ENCODE measurements at regions not wholly inside any gene's neighbourhood (a gene's known extent, or its start where the extent isn't known, plus 50 kb on each side); places are given as distances from the start of the nearest gene placed in this dataset.

DNA sequence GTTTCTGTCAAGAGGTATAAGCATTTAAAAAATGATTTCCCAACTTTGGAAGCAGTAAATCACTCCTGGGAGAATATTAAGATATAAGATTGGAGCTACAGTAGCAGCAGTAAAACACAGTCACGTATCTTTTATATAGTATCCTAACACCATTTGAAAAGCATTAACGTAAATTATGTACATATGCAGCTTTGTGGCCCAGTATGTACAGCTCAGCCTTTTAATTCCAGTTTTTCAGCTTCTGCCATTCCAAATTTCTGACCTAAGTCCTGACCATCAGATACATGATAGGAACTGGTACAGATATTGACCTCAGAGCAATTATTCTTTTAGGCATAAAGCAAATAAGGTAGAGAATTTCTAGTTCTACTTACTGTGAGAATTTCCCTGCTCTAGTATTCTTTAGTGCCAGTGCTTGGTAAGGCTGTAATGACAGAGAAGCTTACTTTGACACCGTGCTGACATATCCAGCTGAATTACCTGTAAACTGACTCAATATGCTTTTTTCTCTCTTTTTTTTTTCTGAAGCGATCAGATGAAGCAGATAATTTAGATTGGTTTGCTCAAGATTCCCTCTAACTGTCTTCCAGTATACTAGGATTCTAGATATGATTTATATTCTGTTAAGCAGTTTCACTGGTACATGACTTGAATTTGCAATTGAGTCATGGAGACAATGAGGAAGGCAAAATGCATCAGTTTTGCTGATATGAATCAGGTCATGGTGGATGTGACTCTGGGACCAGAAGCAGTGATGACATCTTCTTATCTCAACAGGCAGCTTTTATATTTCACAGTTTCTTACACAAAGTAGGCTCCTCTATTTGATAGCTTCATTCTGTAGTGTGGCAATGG is 703.6 kb downstream of the SLITRK6 start:
- DNase-seq (ENCODE audit: low spot score): no peak

DNA sequence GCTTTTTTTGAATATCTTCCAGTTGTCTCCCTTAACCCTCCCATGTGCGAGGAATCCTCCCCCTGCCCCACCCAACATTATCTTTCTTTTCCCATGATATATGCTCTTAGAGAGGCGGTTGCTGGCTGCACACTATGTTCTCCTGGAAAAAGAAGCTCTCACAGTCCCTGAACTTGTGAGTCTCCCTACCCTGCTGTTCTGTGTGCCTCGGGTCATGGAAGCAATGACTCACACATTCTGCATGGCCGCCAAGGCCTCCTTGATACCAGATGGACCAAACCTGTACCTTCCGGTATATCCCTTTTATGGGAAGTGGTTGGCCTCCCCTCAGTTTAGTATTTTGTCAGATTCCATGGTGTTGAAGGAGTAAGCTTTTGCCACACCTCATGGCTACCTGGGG is 705.4 kb downstream of the SLITRK6 start:
- no peak for DNase-seq (ENCODE audit: low spot score)

DNA sequence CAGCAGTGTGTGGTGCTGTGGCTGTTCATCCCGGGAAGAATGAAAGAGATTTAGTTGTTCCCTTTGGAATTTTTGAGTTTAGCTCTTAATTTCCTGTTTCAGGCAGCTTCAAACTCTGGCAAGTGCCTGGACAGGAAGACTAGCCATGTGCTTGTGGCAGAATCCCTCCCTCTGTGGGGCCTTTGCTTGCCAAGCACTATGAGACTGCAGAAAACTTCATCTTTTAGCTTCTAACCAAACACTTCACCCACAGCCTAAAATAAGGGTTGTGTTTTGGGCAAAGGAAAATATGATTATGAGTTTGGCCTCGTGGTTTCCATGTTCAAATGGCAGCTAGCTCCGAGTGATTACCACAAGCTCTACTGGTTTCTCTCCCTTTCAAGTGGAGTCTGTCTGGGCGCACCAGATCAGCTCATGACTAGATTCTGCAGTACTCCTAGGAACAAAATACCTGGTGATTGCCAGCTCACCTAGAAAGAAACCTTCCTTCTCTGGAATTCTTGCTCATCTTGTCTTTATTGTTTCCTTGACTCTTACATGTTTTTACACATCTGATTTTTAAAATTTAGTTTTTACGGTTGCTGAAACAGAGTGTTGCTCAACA is 707.5 kb downstream of the SLITRK6 start:
- no peak for DNase-seq (ENCODE audit: low spot score)

DNA sequence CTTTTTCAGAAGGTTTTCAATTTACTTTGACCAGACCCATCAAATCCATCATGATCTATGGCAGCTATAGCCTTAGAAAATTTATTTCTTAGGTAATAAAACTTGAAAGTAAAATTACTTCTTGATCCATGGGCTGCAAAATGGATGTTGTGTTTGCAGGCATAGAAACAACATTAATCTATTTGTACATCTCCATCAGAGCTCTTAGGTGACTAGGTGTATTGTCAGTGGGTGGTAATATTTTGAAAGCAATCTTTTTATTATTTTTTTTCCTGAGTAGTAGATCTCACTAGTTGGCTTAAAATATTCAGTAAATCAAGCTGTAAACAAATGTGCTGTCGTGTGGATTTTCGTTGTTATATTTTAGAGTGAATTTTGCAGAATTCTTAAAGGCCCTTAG is 710.0 kb downstream of the SLITRK6 start:
- DNase-seq (ENCODE audit: low spot score): no peak

DNA sequence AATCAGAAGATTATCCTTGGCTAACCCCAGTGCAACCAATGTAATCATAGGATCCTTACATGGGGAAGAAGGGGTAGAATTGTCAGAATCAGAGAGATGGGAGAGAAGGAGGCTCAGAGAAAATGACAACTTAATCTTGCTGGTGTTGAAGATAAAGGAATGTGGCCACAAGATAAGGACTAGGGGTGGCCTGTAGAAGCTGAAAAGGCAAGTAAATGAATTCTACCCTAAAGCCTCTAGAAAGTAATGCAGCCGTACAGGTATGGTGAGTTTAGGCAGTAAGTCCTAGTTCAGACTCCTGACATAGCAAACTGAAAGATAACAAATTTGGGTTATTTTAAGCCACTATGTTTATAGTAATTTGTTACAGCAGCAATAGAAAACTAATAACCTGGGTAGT is 718.5 kb downstream of the SLITRK6 start:
- DNase-seq (ENCODE audit: low spot score): no peak

DNA sequence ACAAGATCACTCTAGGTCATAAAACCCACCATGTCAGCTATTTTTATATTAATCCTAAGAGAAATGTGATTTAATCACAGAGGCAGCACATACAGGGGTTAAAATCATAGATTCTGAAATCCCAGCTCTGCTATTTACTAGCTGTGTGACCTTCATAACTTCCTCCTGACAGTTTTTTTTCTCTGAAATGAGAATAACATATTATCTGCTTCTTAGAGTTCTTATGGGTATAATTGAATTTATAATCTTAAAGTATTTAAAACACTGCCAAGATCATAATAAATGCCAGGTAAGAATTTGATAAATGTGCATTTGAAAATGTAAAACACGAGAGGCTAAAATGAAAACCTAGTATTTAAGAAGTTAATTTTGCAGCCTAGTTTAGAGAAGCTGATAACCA is 722.9 kb downstream of the SLITRK6 start:
- DNase-seq (ENCODE audit: low spot score): no peak

DNA sequence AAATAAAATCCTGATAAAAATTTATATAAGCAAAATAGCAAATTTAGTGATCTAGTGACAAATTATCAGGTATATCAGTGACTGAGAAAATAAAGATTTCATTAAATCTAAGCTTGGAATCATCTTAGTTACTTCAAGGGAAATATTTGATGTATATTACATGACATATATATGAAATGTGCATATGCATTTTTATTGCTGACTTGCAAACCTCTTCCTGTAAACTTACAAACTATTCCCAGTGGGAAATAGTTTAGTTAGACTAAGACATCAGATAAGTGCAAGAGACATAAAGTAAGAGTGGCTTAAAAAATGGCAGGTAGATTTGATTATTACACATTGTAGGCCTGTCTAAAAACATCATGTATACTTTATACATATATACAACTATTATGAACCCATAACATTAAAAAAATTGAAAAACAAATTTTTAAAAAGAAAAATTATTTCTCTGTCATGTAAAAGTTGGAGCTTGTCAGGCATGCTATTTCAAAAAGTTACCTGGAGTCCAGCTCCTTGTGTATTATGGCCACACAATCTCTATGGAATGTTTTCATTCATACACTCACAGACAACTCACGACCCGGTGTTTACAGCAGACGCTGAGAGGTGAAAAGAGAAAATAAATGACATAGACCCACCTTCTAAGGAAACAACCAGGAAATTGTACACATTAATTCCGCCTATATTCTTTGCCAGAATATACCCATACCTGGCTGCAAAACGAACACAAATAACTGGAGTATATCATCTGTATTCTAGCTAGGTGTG is 724.5 kb downstream of the SLITRK6 start:
- DNase-seq (ENCODE audit: low spot score): no peak

DNA sequence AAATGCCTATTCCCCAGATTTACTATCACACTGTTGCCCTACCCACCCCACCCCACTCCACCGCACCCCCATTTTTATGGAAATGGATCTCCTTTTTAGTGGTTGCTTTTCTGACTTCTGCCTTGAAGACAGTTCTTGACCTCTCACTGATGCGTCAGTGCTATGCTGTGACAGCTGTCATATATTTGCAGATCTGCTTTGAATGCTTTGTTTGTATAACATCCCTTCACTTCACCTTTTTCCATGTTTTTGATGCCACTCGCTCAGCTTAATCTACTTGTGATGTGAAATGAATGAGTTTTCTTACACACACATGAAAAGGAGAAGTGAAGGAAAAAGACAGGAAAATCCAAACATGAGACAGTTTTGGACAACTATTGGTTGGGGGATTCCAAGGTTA is 731.0 kb downstream of the SLITRK6 start:
- no peak for DNase-seq (ENCODE audit: low spot score)

DNA sequence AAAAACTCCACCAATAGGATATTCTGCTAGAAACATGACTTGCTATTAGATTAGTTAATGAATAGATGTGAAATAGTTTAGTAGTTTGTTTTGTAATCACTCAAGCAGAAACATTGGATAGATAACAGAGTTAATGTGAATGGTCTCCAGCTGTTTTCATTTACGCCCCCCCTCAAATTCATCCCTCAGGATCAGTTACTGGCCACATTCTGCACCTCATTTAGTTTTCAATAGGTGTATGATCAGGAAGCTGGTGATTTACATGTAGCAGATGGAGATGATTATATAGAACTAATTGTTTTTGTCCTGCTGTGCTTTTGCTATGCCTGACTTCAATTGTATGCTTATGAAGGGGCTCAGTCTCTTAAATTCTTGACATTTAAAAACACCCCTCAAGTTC is 759.0 kb downstream of the SLITRK6 start:
- DNase-seq (ENCODE audit: low spot score): no peak

DNA sequence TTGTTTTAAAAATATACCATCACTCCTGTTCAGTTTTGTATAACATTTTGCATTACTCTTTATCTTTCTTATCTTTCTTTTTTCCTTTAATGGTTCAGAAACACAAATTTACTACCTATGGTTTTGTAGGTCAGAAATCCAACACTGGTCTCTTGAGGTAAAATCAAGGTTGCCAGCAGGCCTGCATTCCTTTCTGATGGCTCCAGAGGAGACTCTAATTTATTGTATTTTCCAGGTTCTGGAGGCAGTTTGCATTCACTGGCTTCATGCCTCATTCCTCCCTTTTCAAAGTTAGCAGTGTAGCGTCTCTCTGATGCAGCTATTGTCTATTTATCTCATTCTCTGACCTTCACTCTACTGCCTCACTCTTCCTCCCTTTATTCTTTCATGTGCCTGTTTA is 767.4 kb downstream of the SLITRK6 start:
- no peak for DNase-seq (ENCODE audit: low spot score)

DNA sequence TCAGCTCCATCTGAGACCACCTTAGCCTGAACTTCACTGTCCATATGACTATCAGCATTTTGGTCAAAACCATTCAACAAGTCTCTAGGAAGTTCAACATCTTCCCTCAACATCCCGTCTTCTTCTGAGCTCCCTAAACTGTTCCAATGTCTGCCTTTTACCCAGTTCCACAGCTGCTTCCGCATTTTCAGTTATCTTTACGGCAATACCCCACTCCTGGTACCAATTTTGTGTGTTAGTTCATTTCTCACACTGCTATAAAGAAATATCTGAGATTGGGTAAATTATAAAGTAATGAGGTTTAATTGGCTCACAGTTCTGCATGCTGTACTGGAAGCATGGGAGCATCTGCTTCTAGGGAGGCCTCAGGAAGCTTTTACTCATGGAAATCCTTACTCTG is 771.2 kb downstream of the SLITRK6 start:
- no peak for DNase-seq (ENCODE audit: low spot score)

DNA sequence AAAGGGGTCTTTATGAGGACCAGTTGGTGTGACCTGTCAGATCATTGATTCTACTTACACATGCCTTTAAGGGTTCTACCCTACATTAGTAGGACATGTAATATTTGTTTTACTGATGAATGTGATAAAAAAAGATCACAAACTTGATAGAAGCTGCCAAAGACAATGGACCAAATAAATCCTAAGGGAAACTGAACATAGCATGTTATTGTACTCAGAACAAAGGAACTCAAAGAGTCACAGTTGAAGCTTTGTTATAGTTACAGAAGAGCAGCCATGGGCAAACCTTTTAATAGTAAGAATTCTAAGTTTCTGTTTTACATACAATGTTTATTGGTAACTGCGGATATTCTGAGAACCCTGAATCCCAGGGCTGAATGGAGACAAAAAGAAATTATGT is 780.1 kb downstream of the SLITRK6 start:
- DNase-seq (ENCODE audit: low spot score): no peak

DNA sequence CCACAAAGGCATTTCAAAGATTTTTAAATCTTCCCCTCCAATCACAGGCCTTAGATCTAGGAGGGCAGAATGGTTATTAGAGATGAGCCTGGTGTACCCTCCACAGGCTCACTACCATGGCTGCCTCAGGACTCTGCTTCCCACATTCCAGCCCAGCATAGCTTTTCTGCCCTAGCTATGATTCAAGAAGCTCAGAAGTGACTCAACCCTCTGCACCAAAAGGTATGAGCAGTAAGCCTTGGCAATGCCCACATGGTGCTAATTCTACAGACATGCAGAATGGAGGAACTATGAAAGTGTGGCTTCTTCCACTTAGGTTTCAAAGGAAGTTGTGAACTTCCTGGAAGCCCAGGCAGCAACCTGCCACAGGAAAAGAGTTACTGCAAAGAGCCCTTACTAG is 786.2 kb downstream of the SLITRK6 start:
- DNase-seq (ENCODE audit: low spot score): no peak

DNA sequence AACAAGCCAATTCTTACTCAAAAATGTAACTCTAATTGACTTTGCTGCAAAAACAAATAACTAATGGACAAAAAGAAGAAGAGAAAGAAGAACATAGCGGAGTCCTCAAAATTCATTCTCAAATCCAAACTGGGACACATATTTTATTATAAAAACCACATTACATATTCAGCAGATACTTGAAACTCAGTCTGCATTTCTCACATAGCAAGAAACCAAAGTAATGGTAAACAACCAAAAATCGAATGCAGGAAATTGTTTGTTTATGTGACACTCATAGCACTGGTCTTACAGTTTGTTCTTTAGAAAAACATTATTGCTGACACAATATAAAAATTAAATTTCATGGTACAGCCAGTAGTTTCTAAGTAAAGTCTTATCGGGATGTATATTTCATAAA is 789.8 kb downstream of the SLITRK6 start:
- no peak for DNase-seq (ENCODE audit: low spot score)

DNA sequence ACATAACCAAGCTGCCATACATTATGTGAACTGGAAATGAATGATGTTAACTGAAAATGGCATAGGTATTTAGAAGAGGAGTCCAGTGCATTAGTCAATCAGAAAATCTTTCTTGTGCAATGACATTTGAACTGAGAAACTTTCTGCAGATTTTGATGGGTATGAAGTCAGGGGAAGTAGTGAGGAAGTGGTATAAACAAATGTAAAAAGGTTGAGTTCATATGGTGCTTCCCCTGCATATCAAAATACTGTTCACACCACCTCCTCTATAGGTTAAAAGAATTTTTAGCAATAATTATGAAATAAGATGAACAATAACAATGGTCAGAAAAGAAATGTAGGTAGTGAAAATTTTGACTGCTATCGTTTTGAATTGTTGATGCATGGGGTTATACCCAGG is 800.0 kb downstream of the SLITRK6 start:
- DNase-seq (ENCODE audit: low spot score): no peak

DNA sequence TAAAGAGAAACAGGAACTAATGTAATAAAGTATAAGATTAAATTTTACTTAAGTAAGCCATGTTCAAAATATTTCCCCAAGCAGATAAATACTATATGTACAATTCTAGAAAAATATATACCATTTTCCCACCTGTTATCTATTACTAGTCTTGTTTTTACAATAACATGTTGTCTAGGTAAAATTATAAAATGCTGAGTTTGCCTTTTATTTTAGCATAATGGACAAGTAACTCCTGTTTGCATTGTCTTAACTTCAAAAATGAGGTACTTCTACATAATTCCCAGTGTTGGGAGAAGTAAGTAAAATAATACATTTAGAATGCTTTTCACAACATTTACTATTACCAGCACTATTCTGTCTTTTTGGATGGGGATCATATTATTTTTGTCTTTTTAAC is 800.5 kb downstream of the SLITRK6 start:
- no peak for DNase-seq (ENCODE audit: low spot score)

DNA sequence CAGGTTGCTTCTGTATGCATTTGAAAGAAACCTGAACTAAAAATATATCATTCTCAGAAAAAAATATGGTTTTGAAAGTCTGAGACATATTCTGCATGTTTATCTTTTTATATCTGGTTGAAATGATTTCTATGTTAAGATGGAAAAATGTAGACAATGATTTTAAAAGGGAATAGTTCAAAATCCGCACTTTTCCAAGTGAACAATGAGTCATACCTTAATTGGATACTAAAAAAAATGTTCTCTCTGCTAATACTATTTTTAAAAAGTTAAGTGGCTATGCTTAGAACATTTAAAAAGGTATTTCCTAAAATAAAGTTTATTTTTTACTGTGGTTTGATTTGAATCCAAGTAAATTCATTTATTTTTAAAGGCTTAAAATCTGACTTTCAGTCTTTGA is 801.4 kb downstream of the SLITRK6 start:
- DNase-seq (ENCODE audit: low spot score): no peak

DNA sequence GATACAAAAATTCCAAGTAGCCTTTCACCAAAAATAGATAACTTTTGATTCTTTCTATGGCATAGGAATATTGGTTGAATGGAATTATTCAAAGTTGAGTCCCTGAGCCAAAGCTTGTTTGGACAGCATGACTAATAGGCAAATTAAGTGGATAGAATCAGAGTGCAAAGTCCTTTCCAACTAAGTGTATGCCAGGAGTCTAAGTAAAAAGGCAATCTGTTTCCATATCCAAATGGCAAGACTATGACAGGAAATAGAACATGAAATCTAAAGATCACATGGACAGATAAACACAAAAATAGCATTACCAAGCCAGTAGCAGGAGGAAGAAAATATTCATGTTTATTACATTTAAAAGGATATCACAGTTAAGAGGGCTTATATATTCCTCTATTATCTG is 804.6 kb downstream of the SLITRK6 start:
- no peak for DNase-seq (ENCODE audit: low spot score)

DNA sequence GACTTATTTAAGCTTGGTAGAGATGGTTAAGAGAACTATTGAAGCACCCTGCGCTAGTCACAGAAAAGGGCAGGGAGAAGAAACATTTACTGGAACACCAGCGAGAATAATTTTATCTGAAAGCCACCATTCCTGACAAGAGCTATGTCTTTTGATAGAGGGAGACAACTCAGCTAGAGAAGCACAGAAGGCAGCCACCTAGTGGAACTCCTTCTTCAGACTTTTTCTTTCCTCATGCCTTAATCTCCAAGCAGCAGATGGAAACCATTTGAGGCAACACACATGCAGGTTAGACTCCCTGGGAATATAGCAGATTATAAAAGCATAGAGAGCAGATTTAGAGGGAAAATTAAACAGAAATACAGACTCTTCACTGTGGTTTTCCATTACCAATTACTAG is 813.4 kb downstream of the SLITRK6 start:
- no peak for DNase-seq (ENCODE audit: low spot score)

DNA sequence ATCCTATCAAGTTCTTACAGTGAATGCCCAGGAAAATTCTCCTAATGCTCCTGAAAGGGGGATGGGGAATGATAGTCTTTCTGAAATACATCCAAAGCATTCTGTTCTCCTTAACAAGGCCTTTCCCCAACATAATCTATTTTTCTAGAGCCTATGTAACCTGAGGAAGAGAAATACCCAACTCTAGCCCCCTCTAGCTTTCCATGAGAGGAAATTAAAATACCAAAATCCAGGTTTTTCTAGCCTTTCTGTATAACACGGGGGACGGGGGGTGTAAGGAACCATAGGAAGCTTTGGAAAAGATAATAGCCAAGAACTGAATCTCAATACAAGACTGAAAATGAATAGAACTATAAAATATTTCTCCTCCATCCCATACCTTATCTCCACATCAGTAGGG is 815.9 kb downstream of the SLITRK6 start:
- no peak for DNase-seq (ENCODE audit: low spot score)

DNA sequence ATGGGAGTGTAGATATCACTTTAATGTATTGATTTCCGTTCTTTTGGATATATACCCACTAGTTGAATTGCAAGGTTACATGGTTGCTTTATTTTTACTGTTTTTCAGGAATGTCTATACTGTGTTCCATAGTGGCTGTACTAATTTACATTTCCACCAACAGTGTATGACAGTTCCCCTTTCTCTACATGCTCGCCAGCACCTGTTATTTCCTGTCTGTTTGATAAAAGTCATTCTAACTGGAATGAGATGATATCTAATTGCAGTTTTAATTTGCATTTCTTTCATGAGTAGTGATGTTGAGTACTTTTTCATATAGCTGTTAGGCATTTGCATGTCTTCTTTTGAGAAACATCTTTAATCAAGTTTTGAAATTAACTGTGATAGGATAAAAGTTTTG is 818.6 kb downstream of the SLITRK6 start:
- no peak for DNase-seq (ENCODE audit: low spot score)

DNA sequence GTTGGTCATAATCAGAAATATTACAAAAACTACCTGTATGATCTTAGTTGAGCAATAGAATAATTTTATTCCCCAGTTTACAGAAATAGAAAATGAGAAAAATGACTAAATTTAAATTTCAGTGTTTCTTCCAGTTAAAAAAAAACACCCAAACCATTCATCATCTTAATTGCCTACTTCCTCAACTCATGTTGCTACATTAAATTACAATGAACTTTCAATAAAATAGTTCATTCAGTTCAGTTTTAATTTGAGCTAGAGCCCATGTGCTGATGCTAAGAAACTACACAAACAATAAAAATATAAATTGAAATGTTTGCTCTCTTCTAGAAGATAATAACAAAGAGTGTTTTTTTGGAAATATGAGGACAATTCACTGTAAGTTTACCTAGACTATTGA is 820.4 kb downstream of the SLITRK6 start:
- DNase-seq (ENCODE audit: low spot score): no peak

DNA sequence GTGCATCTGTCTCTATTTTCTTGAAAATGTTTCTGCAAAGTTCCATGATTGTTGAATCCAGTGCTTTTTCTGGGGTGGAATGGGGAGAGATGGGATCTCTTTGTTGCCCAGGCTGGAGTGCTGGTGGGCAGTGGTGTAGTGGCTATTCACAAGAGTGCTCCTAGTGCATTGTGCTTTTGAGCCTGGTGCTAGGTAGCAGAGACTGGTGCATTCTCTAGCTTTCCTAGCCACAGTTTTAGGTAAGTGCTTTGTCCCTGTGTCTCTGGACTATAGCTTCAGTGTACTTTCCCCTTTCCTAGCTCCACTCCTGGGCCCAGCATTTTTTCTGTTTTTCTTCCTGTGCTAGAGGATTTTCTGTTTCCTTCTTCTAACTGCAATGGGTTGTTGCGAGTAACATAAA is 825.6 kb downstream of the SLITRK6 start:
- DNase-seq (ENCODE audit: low spot score): no peak
